ENCODE measurements at regions not wholly inside any gene's neighbourhood (a gene's known extent, or its start where the extent isn't known, plus 50 kb on each side); places are given as distances from the start of the nearest gene placed in this dataset.

DNA sequence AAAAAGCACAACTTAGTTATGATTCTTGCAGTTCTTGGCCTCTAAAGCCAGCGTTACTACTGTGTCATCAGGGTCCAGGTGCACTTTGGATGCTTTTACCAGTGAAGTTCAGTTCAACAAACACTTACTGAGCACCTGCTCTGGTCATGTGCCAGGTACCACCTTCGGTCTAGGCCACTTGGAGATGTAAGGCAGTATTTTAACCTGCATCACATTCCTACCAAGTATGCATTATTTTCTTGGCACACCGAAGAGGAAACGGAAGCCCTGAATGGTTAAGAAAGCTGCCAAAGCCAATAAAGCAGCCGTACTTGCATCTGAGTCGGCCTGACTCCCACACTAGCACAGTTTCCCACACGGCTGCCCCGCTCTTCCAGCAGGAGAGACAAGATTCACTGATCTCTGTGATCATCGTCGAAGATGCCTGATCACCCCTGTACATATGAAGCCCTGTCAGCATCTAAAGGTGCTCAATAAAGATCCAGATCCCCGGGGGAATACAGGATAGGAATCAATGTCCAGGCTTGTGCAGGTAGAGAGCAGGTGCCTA is 427.1 kb downstream of the EIPR1 start:
- TF ChIP-seq POLR2AphosphoS5 (IDR thresholded peaks at IDR 0.05; ENCODE audit: low read depth, low read length), result no peak
- TF ChIP-seq, protein P1, sequence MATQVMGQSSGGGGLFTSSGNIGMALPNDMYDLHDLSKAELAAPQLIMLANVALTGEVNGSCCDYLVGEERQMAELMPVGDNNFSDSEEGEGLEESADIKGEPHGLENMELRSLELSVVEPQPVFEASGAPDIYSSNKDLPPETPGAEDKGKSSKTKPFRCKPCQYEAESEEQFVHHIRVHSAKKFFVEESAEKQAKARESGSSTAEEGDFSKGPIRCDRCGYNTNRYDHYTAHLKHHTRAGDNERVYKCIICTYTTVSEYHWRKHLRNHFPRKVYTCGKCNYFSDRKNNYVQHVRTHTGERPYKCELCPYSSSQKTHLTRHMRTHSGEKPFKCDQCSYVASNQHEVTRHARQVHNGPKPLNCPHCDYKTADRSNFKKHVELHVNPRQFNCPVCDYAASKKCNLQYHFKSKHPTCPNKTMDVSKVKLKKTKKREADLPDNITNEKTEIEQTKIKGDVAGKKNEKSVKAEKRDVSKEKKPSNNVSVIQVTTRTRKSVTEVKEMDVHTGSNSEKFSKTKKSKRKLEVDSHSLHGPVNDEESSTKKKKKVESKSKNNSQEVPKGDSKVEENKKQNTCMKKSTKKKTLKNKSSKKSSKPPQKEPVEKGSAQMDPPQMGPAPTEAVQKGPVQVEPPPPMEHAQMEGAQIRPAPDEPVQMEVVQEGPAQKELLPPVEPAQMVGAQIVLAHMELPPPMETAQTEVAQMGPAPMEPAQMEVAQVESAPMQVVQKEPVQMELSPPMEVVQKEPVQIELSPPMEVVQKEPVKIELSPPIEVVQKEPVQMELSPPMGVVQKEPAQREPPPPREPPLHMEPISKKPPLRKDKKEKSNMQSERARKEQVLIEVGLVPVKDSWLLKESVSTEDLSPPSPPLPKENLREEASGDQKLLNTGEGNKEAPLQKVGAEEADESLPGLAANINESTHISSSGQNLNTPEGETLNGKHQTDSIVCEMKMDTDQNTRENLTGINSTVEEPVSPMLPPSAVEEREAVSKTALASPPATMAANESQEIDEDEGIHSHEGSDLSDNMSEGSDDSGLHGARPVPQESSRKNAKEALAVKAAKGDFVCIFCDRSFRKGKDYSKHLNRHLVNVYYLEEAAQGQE (IDR thresholded peaks at IDR 0.05; ENCODE audit: low read depth), result no peak

Measured in HCT116 (cell line).